HG02973 (cell line): ENCODE measurements at regions not wholly inside any gene's neighbourhood (a gene's known extent, or its start where the extent isn't known, plus 50 kb on each side); places are given as distances from the start of the nearest gene placed in this dataset.

Experiments used
- ATAC-seq: cut with Tn5 transposase; IDR thresholded peaks from one replicate; pipeline ENCODE4 v1.9.1; 2021; ENCODE audit warnings: moderate library complexity; ENCODE audit not compliant: unreplicated experiment

- no peak for ATAC-seq
Measured at GRCh38 chrX:97666890-97667289, 783.2 kb downstream of the RPA4 start.

- ATAC-seq = no peak
Measured at GRCh38 chrX:97668126-97668525, 784.4 kb downstream of the RPA4 start.

GRCh38 chrX:97672138-97672537, 788.4 kb downstream of the RPA4 start:
- no peak for ATAC-seq

- no peak for ATAC-seq
Measured at GRCh38 chrX:97672608-97673007, 788.9 kb downstream of the RPA4 start.

- no peak for ATAC-seq
Measured at GRCh38 chrX:97673135-97673534, 789.4 kb downstream of the RPA4 start.

GRCh38 chrX:97682991-97683840, 799.5 kb downstream of the RPA4 start:
- no peak for ATAC-seq

- no peak for ATAC-seq
Measured at GRCh38 chrX:97685753-97686152, 802.0 kb downstream of the RPA4 start.

- ATAC-seq = no peak
Measured at GRCh38 chrX:97691901-97692455, 808.3 kb downstream of the RPA4 start.

GRCh38 chrX:97692575-97692974, 808.9 kb downstream of the RPA4 start:
- ATAC-seq = no peak

GRCh38 chrX:97700547-97700946, 816.8 kb downstream of the RPA4 start:
- no peak for ATAC-seq

GRCh38 chrX:97704474-97704873, 820.8 kb downstream of the RPA4 start:
- ATAC-seq = no peak

GRCh38 chrX:97704881-97705280, 821.2 kb downstream of the RPA4 start:
- ATAC-seq = no peak

- ATAC-seq = no peak
Measured at GRCh38 chrX:97705936-97706335, 822.2 kb downstream of the RPA4 start.

GRCh38 chrX:97714072-97714471, 830.4 kb downstream of the RPA4 start:
- no peak for ATAC-seq

- no peak for ATAC-seq
Measured at GRCh38 chrX:97728215-97728614, 844.5 kb downstream of the RPA4 start.

- no peak for ATAC-seq
Measured at GRCh38 chrX:97740044-97740443, 856.3 kb downstream of the RPA4 start.

GRCh38 chrX:97740886-97741285, 857.2 kb downstream of the RPA4 start:
- no peak for ATAC-seq

GRCh38 chrX:97743014-97743413, 859.3 kb downstream of the RPA4 start:
- ATAC-seq = no peak

GRCh38 chrX:97747346-97747745, 863.6 kb downstream of the RPA4 start:
- no peak for ATAC-seq

- no peak for ATAC-seq
Measured at GRCh38 chrX:97751016-97751415, 867.3 kb downstream of the RPA4 start.

- no peak for ATAC-seq
Measured at GRCh38 chrX:97751735-97752134, 868.0 kb downstream of the RPA4 start.

- ATAC-seq = no peak
Measured at GRCh38 chrX:97756879-97757278, 873.2 kb downstream of the RPA4 start.

GRCh38 chrX:97763391-97763790, 879.7 kb downstream of the RPA4 start:
- no peak for ATAC-seq
